MCF 10A (cell line): ENCODE measurements at regions not wholly inside any gene's neighbourhood (a gene's known extent, or its start where the extent isn't known, plus 50 kb on each side); places are given as distances from the start of the nearest gene placed in this dataset.

ENCODE experiments used
- BruUV-seq: library from RNA; stranded (reverse); fragments of 400-500 nt; replicated peaks from 2 replicates; lab custom pipeline; 2021; lab: Mats Ljungman, UMichigan
- CTCF ChIA-PET: fragments of 300-600 bp; sonication (Branson Sonifier 250); formaldehyde crosslinking; extraction: SDS; loops from one replicate; lab custom pipeline; 2021; ENCODE audit warnings: antibody characterized with exemption, inconsistent platforms; lab: Yijun Ruan, JAX
- POLR2A ChIA-PET: fragments of 300-600, 350-650 bp; sonication (Branson Sonifier 250); formaldehyde crosslinking; extraction: SDS; loops from one replicate; lab custom pipeline; 2020; ENCODE audit warnings: antibody characterized with exemption, inconsistent platforms; lab: Yijun Ruan, JAX
- DNase-seq: peaks from one replicate; pipeline ENCODE4 v3.0.0-alpha.2; 2018; ENCODE audit not compliant: unreplicated experiment
- H3K27ac Mint-ChIP-seq: one replicate; pipeline ENCODE4 v1.8.0; 2022; ENCODE audit warnings: mild to moderate bottlenecking, low read depth, mixed read lengths; ENCODE audit not compliant: unreplicated experiment
- H3K27me3 Mint-ChIP-seq: one replicate; pipeline ENCODE4 v1.8.0; 2022; ENCODE audit warnings: mixed read lengths; ENCODE audit not compliant: insufficient read depth, unreplicated experiment
- H3K36me3 Mint-ChIP-seq: one replicate; pipeline ENCODE4 v1.8.0; 2022; ENCODE audit warnings: mild to moderate bottlenecking, moderate library complexity, mixed read lengths; ENCODE audit not compliant: insufficient read depth, unreplicated experiment
- H3K4me1 Mint-ChIP-seq: one replicate; pipeline ENCODE4 v1.8.0; 2022; ENCODE audit warnings: mixed read lengths; ENCODE audit not compliant: insufficient read depth, unreplicated experiment
- H3K4me3 Mint-ChIP-seq: one replicate; pipeline ENCODE4 v1.8.0; 2022; ENCODE audit warnings: mild to moderate bottlenecking, moderate library complexity, mixed read lengths; ENCODE audit not compliant: unreplicated experiment
- H3K9me3 Mint-ChIP-seq: one replicate; pipeline ENCODE4 v1.8.0; 2022; ENCODE audit warnings: mixed read lengths; ENCODE audit not compliant: unreplicated experiment
- intact Hi-C: fragments of 100-400 bp; cut with micrococcal nuclease; formaldehyde crosslinking; loops from 2 replicates; pipeline ENCODE4 v1.14.1; 2022
- TF ChIP-seq, protein P1 (sequence below): fragments of 200-600 bp; IDR thresholded peaks from one replicate; pipeline ENCODE4 v1.8.0; 2022; ENCODE audit warnings: antibody characterized with exemption, mild to moderate bottlenecking; ENCODE audit not compliant: unreplicated experiment

DNA sequence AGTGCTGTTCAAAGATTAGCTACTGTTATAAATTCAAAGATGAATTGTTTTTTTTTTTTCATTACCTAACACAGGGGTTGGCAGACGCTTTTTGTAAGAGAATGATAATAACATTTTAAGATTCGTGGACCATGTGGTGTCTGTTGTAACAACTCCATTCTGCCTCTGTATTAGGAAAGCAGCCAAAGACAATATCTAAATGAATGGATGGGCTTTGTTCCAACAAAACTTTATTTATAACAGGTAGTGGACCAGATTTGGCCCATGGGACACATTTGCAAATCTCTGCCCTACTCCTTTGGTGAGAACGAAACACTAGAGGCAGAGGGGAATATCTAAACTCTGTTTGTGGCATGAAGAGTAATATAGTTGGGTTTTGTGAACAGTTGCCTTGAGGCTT is 83.6 kb upstream of the BLID start:
- peak overlapping the region; percentile 27 for H3K27ac Mint-ChIP-seq
- DNase-seq = peak; percentile 88
- no peaks in the 10 kb centered on the region for H3K27me3 Mint-ChIP-seq
- no peak overlapping the region for H3K4me3 Mint-ChIP-seq
- H3K9me3 Mint-ChIP-seq = no peaks in the 10 kb centered on the region
- POLR2A ChIA-PET = interaction anchor here (0.6 to 6.5 kb wide), 11 partner anchors 9 to 104 kb away, joined by 3 to 103 read pairs (median 4); no protein-coding TSS in a partner anchor
- no TSS peak for BruUV-seq
- H3K36me3 Mint-ChIP-seq = peaks cover 10% of the 10 kb centered on the region
- intact Hi-C loops = loop anchor here (10.0 kb wide), 2 partner anchors 305 to 905 kb away; partner anchors contain the start of gene SC5D
- CTCF ChIA-PET = interaction anchor here (0.6 to 5.9 kb wide), 3 partner anchors 98 to 1004 kb away, joined by 3 to 83 read pairs (median 54); no protein-coding TSS in a partner anchor
- H3K4me1 Mint-ChIP-seq = peaks cover 32% of the 10 kb centered on the region
- TF ChIP-seq, protein P1, sequence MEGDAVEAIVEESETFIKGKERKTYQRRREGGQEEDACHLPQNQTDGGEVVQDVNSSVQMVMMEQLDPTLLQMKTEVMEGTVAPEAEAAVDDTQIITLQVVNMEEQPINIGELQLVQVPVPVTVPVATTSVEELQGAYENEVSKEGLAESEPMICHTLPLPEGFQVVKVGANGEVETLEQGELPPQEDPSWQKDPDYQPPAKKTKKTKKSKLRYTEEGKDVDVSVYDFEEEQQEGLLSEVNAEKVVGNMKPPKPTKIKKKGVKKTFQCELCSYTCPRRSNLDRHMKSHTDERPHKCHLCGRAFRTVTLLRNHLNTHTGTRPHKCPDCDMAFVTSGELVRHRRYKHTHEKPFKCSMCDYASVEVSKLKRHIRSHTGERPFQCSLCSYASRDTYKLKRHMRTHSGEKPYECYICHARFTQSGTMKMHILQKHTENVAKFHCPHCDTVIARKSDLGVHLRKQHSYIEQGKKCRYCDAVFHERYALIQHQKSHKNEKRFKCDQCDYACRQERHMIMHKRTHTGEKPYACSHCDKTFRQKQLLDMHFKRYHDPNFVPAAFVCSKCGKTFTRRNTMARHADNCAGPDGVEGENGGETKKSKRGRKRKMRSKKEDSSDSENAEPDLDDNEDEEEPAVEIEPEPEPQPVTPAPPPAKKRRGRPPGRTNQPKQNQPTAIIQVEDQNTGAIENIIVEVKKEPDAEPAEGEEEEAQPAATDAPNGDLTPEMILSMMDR = no peak

DNA sequence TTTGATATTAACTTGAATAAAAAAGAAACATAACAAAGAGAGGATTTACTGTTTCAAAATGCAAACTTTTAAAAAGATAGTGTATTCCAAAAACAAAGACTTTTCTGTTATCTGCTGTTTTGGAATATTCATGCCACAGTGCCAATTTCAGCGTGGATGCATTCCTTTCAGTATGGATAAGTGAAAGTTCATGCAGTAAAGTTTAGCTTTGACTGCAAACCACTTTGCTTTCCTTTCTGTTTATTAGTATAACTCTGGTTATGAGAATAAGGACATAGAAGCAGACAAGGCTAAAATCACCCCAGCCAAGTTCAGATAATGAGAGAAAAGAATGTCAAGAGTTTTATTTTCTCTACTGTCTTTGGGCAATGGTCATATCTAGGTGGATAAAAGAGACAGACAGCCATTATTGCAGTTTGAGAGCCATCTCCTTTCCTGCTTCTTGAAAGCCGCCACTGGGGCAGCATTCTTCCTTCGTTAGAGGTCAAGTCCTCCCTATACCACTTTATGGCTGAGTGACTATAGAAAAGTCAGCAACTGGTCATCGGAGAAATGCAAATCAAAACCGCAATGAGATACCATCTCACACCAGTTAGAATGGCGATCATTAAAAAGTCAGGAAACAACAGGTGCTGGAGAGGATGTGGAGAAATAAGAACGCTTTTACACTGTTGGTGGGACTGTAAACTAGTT is 82.4 kb upstream of the BLID start:
- POLR2A ChIA-PET = interaction anchor here (0.7 to 1.3 kb wide), 6 partner anchors 10 to 104 kb away, joined by 3 to 11 read pairs (median 4); no protein-coding TSS in a partner anchor
- Mint-ChIP-seq H3K4me3 (no peak overlapping the region), H3K4me1 (peaks cover 44% of the 10 kb centered on the region), H3K27ac (peak overlapping the region; percentile 49), H3K27me3 (no peaks in the 10 kb centered on the region), H3K36me3 (peaks cover 7% of the 10 kb centered on the region), H3K9me3 (no peaks in the 10 kb centered on the region)
- TF ChIP-seq, protein P1 = no peak
- intact Hi-C loops = no loop called here
- BruUV-seq = no TSS peak
- CTCF ChIA-PET = interaction anchor here (0.6 to 0.7 kb wide), 3 partner anchors 49 to 444 kb away, joined by 3 to 6 read pairs (median 4); no protein-coding TSS in a partner anchor
- no peak for DNase-seq

DNA sequence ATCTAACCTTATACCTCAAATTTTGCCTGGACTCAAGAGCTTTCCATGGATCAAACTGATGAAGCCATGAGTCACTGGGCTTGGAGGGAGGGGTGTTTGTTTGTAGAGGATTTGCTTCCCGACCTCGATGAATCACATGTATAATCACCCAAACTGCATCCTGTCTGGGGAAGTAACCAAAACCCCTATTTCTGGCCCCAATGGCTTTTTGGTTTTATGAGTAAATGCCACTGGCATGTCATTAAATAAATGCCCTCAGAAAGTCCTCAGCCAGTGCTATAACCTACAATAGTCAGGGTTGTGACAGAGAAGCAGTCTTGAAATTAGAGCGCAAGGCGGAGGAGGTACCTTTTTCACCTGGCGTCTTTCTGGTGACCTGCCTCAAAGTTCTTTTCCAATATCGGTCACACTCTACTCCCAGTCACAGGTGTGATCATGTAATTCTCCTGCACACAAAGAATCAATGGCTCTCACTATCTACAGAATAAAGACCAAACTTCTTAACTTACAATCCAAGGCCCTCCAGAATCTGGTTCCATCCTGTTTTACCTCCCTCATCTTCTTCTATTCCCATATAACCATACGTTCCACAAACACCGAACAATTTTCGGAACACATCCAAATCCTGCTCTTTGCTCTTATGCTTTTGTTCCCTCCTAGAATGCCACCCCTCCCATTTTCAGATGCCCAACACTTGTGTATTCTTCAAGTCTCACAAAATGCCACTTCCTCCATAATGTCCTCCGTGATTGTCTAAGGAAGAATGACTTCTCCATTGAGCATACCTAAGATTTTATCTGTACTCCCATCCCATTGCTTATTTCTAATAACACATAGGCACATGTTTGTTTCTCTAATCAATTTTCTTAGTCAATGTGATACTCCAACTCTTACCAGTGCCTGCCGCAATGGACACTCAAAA is 81.3 kb upstream of the BLID start:
- peak; percentile 98 for DNase-seq

More for the DNA sequence above, 81.3 kb upstream of the BLID start:
- peak overlapping the region; percentile 12 for H3K4me3 Mint-ChIP-seq
- peak overlapping the region; percentile 49 for H3K27ac Mint-ChIP-seq
- no peaks in the 10 kb centered on the region for H3K9me3 Mint-ChIP-seq
- peaks cover 5% of the 10 kb centered on the region for H3K36me3 Mint-ChIP-seq
- CTCF ChIA-PET = interaction anchor here (0.6 to 1.1 kb wide), 3 partner anchors 15 to 542 kb away, joined by 3 to 7 read pairs (median 4); no protein-coding TSS in a partner anchor
- TSS peak; percentile 87 for BruUV-seq
- TF ChIP-seq, protein P1 = no peak
- POLR2A ChIA-PET = interaction anchor here (0.7 to 4.9 kb wide), 24 partner anchors 9 to 235 kb away, joined by 3 to 41 read pairs (median 4); no protein-coding TSS in a partner anchor
- no peaks in the 10 kb centered on the region for H3K27me3 Mint-ChIP-seq
- intact Hi-C loops = loop anchor here (1.0 kb wide), 2 partner anchors 11 to 17 kb away; no protein-coding TSS in a partner anchor
- H3K4me1 Mint-ChIP-seq = peaks cover 46% of the 10 kb centered on the region
